ENCODE measurements at regions not wholly inside any gene's neighbourhood (a gene's known extent, or its start where the extent isn't known, plus 50 kb on each side); places are given as distances from the start of the nearest gene placed in this dataset.

- POLR2A ChIA-PET = no interaction called here
- DNase-seq (ENCODE audit: low read depth, low spot score) = no peak
Measured at GRCh38 chr6:81480139-81480538, 272.3 kb downstream of the TENT5A start.

GRCh38 chr6:81476881-81477280 lies 275.6 kb downstream of the TENT5A start:
- H3K36me3 ChIP-seq (ENCODE audit: control insufficient read depth, insufficient read depth, low read length) = no peaks in the 10 kb centered on the region
- CTCF ChIA-PET = no interaction called here
- H3K9me3 ChIP-seq (ENCODE audit: control insufficient read depth, insufficient read depth, low read depth, low read length) = no peaks in the 10 kb centered on the region
- in situ Hi-C loops (cut with HindIII; ENCODE audit: low pct_unique_long_range_greater_than_20kb, low sequenced_read_pairs) = no loop called here
- H3K4me3 ChIP-seq (ENCODE audit: low read depth in 2 of 2, low read length in 2 of 2) = no peak overlapping the region
- no peaks in the 10 kb centered on the region for H3K4me1 ChIP-seq (ENCODE audit: control insufficient read depth, insufficient read depth, low read length)
- BruUV-seq (replicated peaks) = no TSS peak
- DNase-seq (ENCODE audit: low read depth, low spot score) (no peak), ATAC-seq (no peak)
- no peaks in the 10 kb centered on the region for H3K27me3 ChIP-seq (ENCODE audit: control insufficient read depth, insufficient read depth, low read length)
- TF ChIP-seq REST (IDR thresholded peaks at IDR 0.05; ENCODE audit: insufficient read depth in 1 of 2, low read depth in 2 of 2, low read length in 1 of 2) (no peak), SIN3A (IDR thresholded peaks at IDR 0.05; ENCODE audit: borderline replicate concordance, insufficient read depth, low read depth, low read length) (no peak), TCF7L2 (IDR thresholded peaks at IDR 0.05; ENCODE audit: low read depth, low read length) (no peak), CTCF (IDR thresholded peaks at IDR 0.05) (no peak), POLR2AphosphoS5 (IDR thresholded peaks at IDR 0.05; ENCODE audit: low read depth, low read length) (no peak)
- intact Hi-C loops (cut with micrococcal nuclease; ENCODE audit: unreplicated experiment) = no loop called here
- H3K27ac ChIP-seq (ENCODE audit: low read length) = no peak overlapping the region
- POLR2A ChIA-PET = no interaction called here

More at GRCh38 chr6:81480139-81480538, 272.3 kb downstream of the TENT5A start:
- CTCF ChIA-PET = no interaction called here
- no peaks in the 10 kb centered on the region; the same call in 1 of the 2 replicates for H3K27me3 ChIP-seq (ENCODE audit: control insufficient read depth, insufficient read depth, low read length)
- BruUV-seq (replicated peaks) = no TSS peak
- intact Hi-C loops (cut with micrococcal nuclease; ENCODE audit: unreplicated experiment) (no loop called here), in situ Hi-C loops (cut with HindIII; ENCODE audit: low pct_unique_long_range_greater_than_20kb, low sequenced_read_pairs) (no loop called here)
- H3K36me3 ChIP-seq (ENCODE audit: control insufficient read depth, insufficient read depth, low read length) = no peaks in the 10 kb centered on the region
- TF ChIP-seq REST (IDR thresholded peaks at IDR 0.05; ENCODE audit: insufficient read depth in 1 of 2, low read depth in 2 of 2, low read length in 1 of 2) = no peak
- TF ChIP-seq TCF7L2 (IDR thresholded peaks at IDR 0.05; ENCODE audit: low read depth, low read length) = no peak
- TF ChIP-seq SIN3A (IDR thresholded peaks at IDR 0.05; ENCODE audit: borderline replicate concordance, insufficient read depth, low read depth, low read length) = no peak
- no peak for TF ChIP-seq CTCF (IDR thresholded peaks at IDR 0.05)
- no peak for TF ChIP-seq POLR2AphosphoS5 (IDR thresholded peaks at IDR 0.05; ENCODE audit: low read depth, low read length)
- H3K4me1 ChIP-seq (ENCODE audit: control insufficient read depth, insufficient read depth, low read length) = no peaks in the 10 kb centered on the region
- H3K27ac ChIP-seq (ENCODE audit: low read length) = no peak overlapping the region
- no peaks in the 10 kb centered on the region for H3K9me3 ChIP-seq (ENCODE audit: control insufficient read depth, insufficient read depth, low read depth, low read length)
- H3K4me3 ChIP-seq (ENCODE audit: low read depth in 2 of 2, low read length in 2 of 2) = no peak overlapping the region
- ATAC-seq = no peak
